Esophagus squamous epithelium (tissue), 5 donors: ENCODE measurements at regions not wholly inside any gene's neighbourhood (a gene's known extent, or its start where the extent isn't known, plus 50 kb on each side); places are given as distances from the start of the nearest gene placed in this dataset.

Experiments
- DNase-seq: peaks from one replicate; lab custom pipeline; 2025; lab: John Stamatoyannopoulos, UW
- H3K27ac ChIP-seq, 4 donors: fragments of 200-600 bp; sonication (generic); one replicate each; pipeline ENCODE4 v1.5.1; 2016 to 2019; ENCODE audit warnings: mild to moderate bottlenecking in 1 of 4
- H3K27me3 ChIP-seq, 4 donors: fragments of 200-600 bp; sonication (generic); 1 replicate in 3 of 4; 2 replicates in 1 of 4; pipeline versions ENCODE4 v1.5.1 to v1.6.0; 2017 to 2021; ENCODE audit warnings: antibody characterized with exemption in 1 of 4
- H3K36me3 ChIP-seq, 3 donors: fragments of 200-600 bp; sonication (generic); one replicate each; pipeline ENCODE4 v1.5.1; 2016 to 2019
- H3K4me1 ChIP-seq, 3 donors: fragments of 200-600 bp; sonication (generic); one replicate each; pipeline ENCODE4 v1.5.1; 2017 to 2019
- H3K4me3 ChIP-seq, 4 donors: fragments of 200-600 bp; sonication (generic); 1 replicate in 3 of 4; 2 replicates in 1 of 4; pipeline ENCODE4 v1.5.1; 2016 to 2019; ENCODE audit warnings: mild to moderate bottlenecking in 2 of 4, moderate library complexity in 1 of 4
- H3K9me3 ChIP-seq, 3 donors: fragments of 200-600 bp; sonication (generic); one replicate each; pipeline ENCODE4 v1.5.1; 2016 to 2019
- POLR2A ChIP-seq, 4 donors: fragments of 450-650 bp; IDR thresholded peaks; one replicate each; pipeline ENCODE4 v1.6.1; 2017; ENCODE audit warnings: antibody characterized with exemption in 4 of 4, mild to moderate bottlenecking in 4 of 4, moderate library complexity in 3 of 4
- WGBS, 2 donors: methylation state at CpG; one replicate each; pipeline ENCODE4 v1.1.5; 2018; 5-methylcytosine and 5-hydroxymethylcytosine counted together
- intact Hi-C: fragments of 100-400 bp; cut with DNase I; formaldehyde crosslinking; loops from one replicate; pipeline ENCODE4 v1.15.0; 2022
- TF ChIP-seq, protein P1 (sequence below), 6 experiments: fragments of 450-650 bp in 4 of 6; fragments of 200-600 bp in 2 of 6; sonication (generic) in 2 of 6; IDR thresholded peaks; one replicate each; pipeline ENCODE4 v1.5.1; 2016 to 2019; ENCODE audit warnings: antibody characterized with exemption in 6 of 6, mild to moderate bottlenecking in 4 of 6, moderate library complexity in 4 of 6
- donor health status: DM: yes; HTN: yes; CAD: no.

DNA sequence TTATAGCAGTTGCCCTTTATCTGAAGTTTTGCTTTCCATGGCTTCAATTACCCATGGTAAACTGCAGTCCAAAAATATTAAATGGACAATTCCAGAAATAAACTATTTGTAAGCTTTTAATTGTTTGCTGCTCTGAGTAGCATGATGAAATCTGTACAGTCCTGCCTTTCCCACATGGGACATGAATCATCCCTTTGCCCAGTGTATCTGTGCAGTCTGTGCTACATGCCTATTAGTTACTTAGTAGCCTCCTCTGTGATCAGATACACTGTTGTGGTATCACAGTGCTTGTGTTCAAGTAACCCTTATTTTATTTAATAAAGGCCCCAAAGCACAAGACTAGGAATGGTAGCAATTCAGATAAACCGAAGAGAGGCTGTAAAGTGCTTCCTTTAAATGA is 810.6 kb upstream of the PIK3C3 start:
- Histone ChIP-seq H3K4me1 (no peaks in the 10 kb centered on the region), H3K27me3 (no peaks in the 10 kb centered on the region), H3K36me3 (no peaks in the 10 kb centered on the region), H3K27ac (no peak overlapping the region), H3K9me3 (no peaks in the 10 kb centered on the region), H3K4me3 (no peak overlapping the region)
- intact Hi-C loops, result no loop called here
- no peak for DNase-seq
- WGBS, 2 donors, result 82 to 100% methylated on average over 1 of the region's 1 CpG
- TF ChIP-seq, protein P1, sequence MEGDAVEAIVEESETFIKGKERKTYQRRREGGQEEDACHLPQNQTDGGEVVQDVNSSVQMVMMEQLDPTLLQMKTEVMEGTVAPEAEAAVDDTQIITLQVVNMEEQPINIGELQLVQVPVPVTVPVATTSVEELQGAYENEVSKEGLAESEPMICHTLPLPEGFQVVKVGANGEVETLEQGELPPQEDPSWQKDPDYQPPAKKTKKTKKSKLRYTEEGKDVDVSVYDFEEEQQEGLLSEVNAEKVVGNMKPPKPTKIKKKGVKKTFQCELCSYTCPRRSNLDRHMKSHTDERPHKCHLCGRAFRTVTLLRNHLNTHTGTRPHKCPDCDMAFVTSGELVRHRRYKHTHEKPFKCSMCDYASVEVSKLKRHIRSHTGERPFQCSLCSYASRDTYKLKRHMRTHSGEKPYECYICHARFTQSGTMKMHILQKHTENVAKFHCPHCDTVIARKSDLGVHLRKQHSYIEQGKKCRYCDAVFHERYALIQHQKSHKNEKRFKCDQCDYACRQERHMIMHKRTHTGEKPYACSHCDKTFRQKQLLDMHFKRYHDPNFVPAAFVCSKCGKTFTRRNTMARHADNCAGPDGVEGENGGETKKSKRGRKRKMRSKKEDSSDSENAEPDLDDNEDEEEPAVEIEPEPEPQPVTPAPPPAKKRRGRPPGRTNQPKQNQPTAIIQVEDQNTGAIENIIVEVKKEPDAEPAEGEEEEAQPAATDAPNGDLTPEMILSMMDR (IDR thresholded peaks at IDR 0.05), result no peak
- no peak for TF ChIP-seq POLR2A (IDR thresholded peaks at IDR 0.05)

DNA sequence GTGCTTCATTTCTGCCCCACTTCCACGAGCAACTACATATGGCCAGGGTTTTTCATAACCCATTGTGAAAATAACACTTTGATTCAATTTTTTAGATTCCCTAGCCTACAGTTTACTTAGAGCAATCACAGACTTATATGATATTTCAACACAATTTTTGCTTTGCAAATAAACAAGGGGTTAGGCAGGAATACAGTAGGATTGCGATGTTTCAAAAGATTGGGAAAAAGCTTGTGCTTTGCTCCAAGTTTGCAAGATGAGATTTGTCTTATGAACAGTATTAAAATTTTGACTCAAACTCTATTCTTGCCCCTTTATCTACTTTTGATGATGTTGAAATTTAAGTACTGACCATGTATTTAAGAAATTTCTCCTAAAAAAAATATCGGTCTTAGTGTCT is 814.5 kb upstream of the PIK3C3 start:
- intact Hi-C loops, result no loop called here
- no peak overlapping the region for H3K4me3 ChIP-seq
- H3K27me3 ChIP-seq, result no peaks in the 10 kb centered on the region
- WGBS, 2 donors, result 63 to 65% methylated on average over 3 of the region's 3 CpGs
- no peak overlapping the region for H3K27ac ChIP-seq
- H3K9me3 ChIP-seq, result no peaks in the 10 kb centered on the region
- no peak for TF ChIP-seq POLR2A (IDR thresholded peaks at IDR 0.05)
- TF ChIP-seq, protein P1 (IDR thresholded peaks at IDR 0.05), result no peak
- H3K4me1 ChIP-seq, result no peaks in the 10 kb centered on the region
- H3K36me3 ChIP-seq, result no peaks in the 10 kb centered on the region
- no peak for DNase-seq

DNA sequence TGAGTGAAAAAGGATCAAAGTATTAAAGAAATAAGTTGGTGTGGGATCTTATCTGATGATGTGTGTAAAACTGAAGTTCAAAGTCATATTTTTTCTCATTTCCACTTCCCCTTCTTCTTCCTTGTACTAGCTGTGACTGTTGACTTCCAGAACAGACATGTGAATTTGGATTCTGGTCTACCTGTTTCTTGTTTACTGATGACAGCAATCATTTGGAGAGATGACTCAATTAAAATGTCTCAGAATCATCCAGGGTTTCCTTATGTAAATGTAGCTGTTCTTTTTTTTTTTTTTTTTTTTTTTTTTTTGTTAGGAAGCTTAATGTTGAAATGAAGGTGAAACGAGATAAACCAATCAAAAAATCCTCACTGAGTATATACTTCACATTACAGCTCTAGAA is 819.9 kb upstream of the PIK3C3 start:
- Histone ChIP-seq H3K4me1 (no peaks in the 10 kb centered on the region), H3K9me3 (no peaks in the 10 kb centered on the region), H3K27ac (no peak overlapping the region), H3K4me3 (no peak overlapping the region), H3K36me3 (no peaks in the 10 kb centered on the region), H3K27me3 (no peaks in the 10 kb centered on the region)
- DNase-seq, result no peak
- TF ChIP-seq POLR2A (IDR thresholded peaks at IDR 0.05), result no peak
- TF ChIP-seq, protein P1 (IDR thresholded peaks at IDR 0.05), result no peak
- intact Hi-C loops, result no loop called here
- WGBS, 2 donors, result 22 to 38% methylated on average over 1 of the region's 1 CpG

DNA sequence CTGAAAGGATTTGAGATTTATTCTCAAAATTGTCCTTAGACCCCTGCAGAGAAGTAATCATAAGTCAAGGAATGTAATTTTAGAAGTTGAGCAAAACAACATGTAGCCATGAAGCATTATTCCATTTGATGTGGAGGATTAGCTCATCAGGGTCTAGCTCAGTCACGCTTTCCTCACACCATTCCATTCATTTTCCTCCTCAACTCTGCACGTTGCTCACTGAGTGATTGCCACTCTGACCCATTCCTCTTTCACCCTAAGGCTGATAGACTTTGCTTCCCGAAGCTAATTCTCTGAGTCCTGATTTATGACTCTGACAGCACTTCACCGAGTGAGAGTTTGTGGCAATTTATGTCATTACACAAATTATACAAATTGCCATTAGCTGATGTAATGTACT is 820.6 kb upstream of the PIK3C3 start:
- Histone ChIP-seq H3K36me3 (no peaks in the 10 kb centered on the region), H3K9me3 (no peaks in the 10 kb centered on the region), H3K4me3 (no peak overlapping the region), H3K4me1 (no peaks in the 10 kb centered on the region), H3K27me3 (no peaks in the 10 kb centered on the region), H3K27ac (no peak overlapping the region)
- DNase-seq, result no peak
- TF ChIP-seq, protein P1 (IDR thresholded peaks at IDR 0.05), result no peak
- TF ChIP-seq POLR2A (IDR thresholded peaks at IDR 0.05), result no peak
- intact Hi-C loops, result no loop called here
- WGBS, 2 donors, result 44 to 47% methylated on average over 4 of the region's 4 CpGs

DNA sequence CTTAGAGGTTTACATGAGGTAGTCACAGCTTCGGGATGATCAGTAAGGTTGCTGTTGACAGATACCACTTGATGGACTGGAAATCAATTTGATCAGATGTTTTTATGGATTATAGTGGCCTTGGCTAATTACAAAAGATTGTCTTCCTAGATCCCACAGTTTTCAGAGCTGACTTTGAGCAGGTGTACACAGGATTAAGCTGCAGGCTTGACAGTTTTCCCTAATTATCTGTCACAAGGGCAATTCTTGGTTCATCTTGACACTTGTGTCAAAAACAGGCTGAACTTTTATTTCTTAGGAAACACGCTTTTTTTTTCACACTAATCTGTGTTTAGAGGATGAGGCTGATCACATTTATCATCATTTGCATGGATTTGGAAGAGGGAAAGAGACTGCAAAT is 824.0 kb upstream of the PIK3C3 start:
- 40 to 59% methylated on average over 2 of the region's 2 CpGs for WGBS, 2 donors
- H3K36me3 ChIP-seq, result no peaks in the 10 kb centered on the region
- no peak for DNase-seq
- H3K9me3 ChIP-seq, result no peaks in the 10 kb centered on the region
- TF ChIP-seq, protein P1 (IDR thresholded peaks at IDR 0.05), result no peak
- no peak for TF ChIP-seq POLR2A (IDR thresholded peaks at IDR 0.05)
- H3K27me3 ChIP-seq, result no peaks in the 10 kb centered on the region
- H3K27ac ChIP-seq, result no peak overlapping the region
- H3K4me1 ChIP-seq, result no peaks in the 10 kb centered on the region
- H3K4me3 ChIP-seq, result no peak overlapping the region
- intact Hi-C loops, result no loop called here
